GM18499 (cell line): ENCODE measurements at regions not wholly inside any gene's neighbourhood (a gene's known extent, or its start where the extent isn't known, plus 50 kb on each side); places are given as distances from the start of the nearest gene placed in this dataset.
A peak's percentile ranks its signal among the peaks of the same experiment; 100 is the strongest.

ENCODE experiments used
- ATAC-seq: cut with Tn5 transposase; IDR thresholded peaks from one replicate; pipeline ENCODE4 v1.9.1; 2021; ENCODE audit warnings: moderate number of reproducible peaks; ENCODE audit not compliant: insufficient read depth, unreplicated experiment

DNA sequence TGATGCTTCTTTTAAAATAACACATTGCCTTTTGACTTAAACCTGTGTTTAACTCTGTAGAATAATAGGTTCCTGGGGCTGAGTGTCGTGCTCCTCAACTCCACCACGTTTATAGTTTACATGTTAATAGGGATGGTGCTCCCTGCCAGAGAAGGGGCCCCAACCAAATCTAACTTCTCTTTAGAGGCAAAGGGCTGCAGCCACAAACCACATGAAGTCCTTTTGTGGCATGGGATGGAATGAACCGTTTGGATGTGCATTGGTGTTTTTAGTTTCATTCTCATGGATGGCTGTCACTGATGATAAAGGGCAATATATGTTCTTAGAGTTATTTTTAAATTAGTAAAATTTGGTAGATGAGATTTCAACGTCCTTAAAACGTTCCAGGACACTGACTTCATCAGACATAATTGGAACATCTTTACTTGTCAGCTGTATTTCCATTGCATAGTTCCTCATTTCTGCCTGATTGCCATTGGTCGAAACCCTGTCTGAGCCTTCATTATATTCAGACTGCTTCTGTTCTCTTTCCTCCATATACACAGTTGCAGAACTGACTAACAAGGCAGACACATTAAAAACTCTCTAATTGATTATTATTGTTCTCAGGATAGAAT is 60.4 kb upstream of the HPF1 start:
- peak; percentile 59 for ATAC-seq

- ATAC-seq, result no peak
These were observed 57.9 kb upstream of the HPF1 start for GRCh38 chr4:169815606-169816005.

GRCh38 chr4:169811476-169811875 is 53.7 kb upstream of the HPF1 start:
- no peak for ATAC-seq

- no peak for ATAC-seq
These were observed 52.9 kb upstream of the HPF1 start for GRCh38 chr4:169810325-169811323.

GRCh38 chr4:169807934-169808509 is 50.3 kb upstream of the HPF1 start:
- ATAC-seq, result no peak
